Osteoblast (primary cell): ENCODE measurements at regions not wholly inside any gene's neighbourhood (a gene's known extent, or its start where the extent isn't known, plus 50 kb on each side); places are given as distances from the start of the nearest gene placed in this dataset.

Experiments used
- DNase-seq: peaks from one replicate; pipeline ENCODE4 v3.0.0; 2011; ENCODE audit warnings: low spot score, mixed read lengths; ENCODE audit not compliant: insufficient read length; ENCODE audit errors: missing footprints
- H2AFZ ChIP-seq: 2 replicates; pipeline ENCODE4 v1.6.0; 2011; ENCODE audit warnings: mild to moderate bottlenecking, low read length
- H3K27ac ChIP-seq: 2 replicates; pipeline ENCODE4 v1.5.1; 2011; ENCODE audit warnings: mild to moderate bottlenecking, low read depth, low read length, moderate library complexity
- H3K27me3 ChIP-seq: 2 replicates; pipeline ENCODE4 v1.6.0; 2012; ENCODE audit warnings: mild to moderate bottlenecking, control low read depth, inconsistent platforms, low read length, moderate library complexity; ENCODE audit not compliant: insufficient read depth
- H3K36me3 ChIP-seq: 2 replicates; pipeline ENCODE4 v1.5.1; 2011; ENCODE audit warnings: mild to moderate bottlenecking, low read length, control low read depth, moderate library complexity; ENCODE audit not compliant: insufficient read depth
- H3K4me1 ChIP-seq: 2 replicates; pipeline ENCODE4 v1.5.1; 2011; ENCODE audit warnings: mild to moderate bottlenecking, low read length, control low read depth, moderate library complexity; ENCODE audit not compliant: insufficient read depth
- H3K4me2 ChIP-seq: 2 replicates; pipeline ENCODE4 v1.6.0; 2011; ENCODE audit warnings: mild to moderate bottlenecking, low read length; ENCODE audit not compliant: insufficient read depth
- H3K4me3 ChIP-seq: fragments of 200-600 bp; sonication (generic); 3 replicates; pipeline ENCODE4 v1.5.1; 2012; ENCODE audit warnings: mild to moderate bottlenecking, low read length, inconsistent platforms; ENCODE audit not compliant: insufficient read depth
- H3K79me2 ChIP-seq: 2 replicates; pipeline ENCODE4 v1.6.0; 2012; ENCODE audit warnings: mild to moderate bottlenecking, low read length, control low read depth, inconsistent platforms; ENCODE audit not compliant: insufficient read depth
- H3K9me3 ChIP-seq: 2 replicates; pipeline ENCODE4 v1.5.1; 2011; ENCODE audit warnings: low read depth, low read length, control low read depth
- H4K20me1 ChIP-seq: 2 replicates; pipeline ENCODE4 v1.6.0; 2012; ENCODE audit warnings: mild to moderate bottlenecking, low read length, control low read depth; ENCODE audit not compliant: insufficient read depth
- CTCF ChIP-seq: IDR thresholded peaks from 2 replicates; pipeline ENCODE4 v1.5.1; 2011; ENCODE audit warnings: mild to moderate bottlenecking, low read depth, low read length, moderate library complexity; ENCODE audit errors: extremely low read depth

- peak; percentile 59 for DNase-seq
- Histone ChIP-seq H3K27me3 (no peaks in the 10 kb centered on the region), H4K20me1 (no peaks in the 10 kb centered on the region), H2AFZ (no peak overlapping the region), H3K27ac (no peak overlapping the region), H3K4me1 (no peaks in the 10 kb centered on the region), H3K4me2 (no peak overlapping the region), H3K36me3 (no peaks in the 10 kb centered on the region), H3K79me2 (no peaks in the 10 kb centered on the region), H3K9me3 (no peaks in the 10 kb centered on the region), H3K4me3 (no peak overlapping the region)
- TF ChIP-seq CTCF, result peak; percentile 79
These were observed 394.5 kb upstream of the DPPA4 start for GRCh38 chr3:109731639-109732473.

GRCh38 chr3:109743981-109744380 lies 406.6 kb upstream of the DPPA4 start:
- Histone ChIP-seq H4K20me1 (no peaks in the 10 kb centered on the region), H3K4me2 (no peak overlapping the region), H3K36me3 (no peaks in the 10 kb centered on the region), H3K4me1 (no peaks in the 10 kb centered on the region), H3K4me3 (no peak overlapping the region), H3K79me2 (no peaks in the 10 kb centered on the region), H2AFZ (no peak overlapping the region), H3K27me3 (no peaks in the 10 kb centered on the region), H3K9me3 (no peaks in the 10 kb centered on the region), H3K27ac (no peak overlapping the region)
- TF ChIP-seq CTCF, result no peak
- no peak for DNase-seq

GRCh38 chr3:109772520-109772919 lies 435.2 kb upstream of the DPPA4 start:
- no peaks in the 10 kb centered on the region for H3K27me3 ChIP-seq
- no peaks in the 10 kb centered on the region for H4K20me1 ChIP-seq
- TF ChIP-seq CTCF, result no peak
- no peak overlapping the region for H3K4me2 ChIP-seq
- DNase-seq, result no peak
- H3K4me1 ChIP-seq, result no peaks in the 10 kb centered on the region
- H3K79me2 ChIP-seq, result no peaks in the 10 kb centered on the region
- H2AFZ ChIP-seq, result no peak overlapping the region
- H3K36me3 ChIP-seq, result no peaks in the 10 kb centered on the region
- H3K9me3 ChIP-seq, result no peaks in the 10 kb centered on the region
- H3K4me3 ChIP-seq, result no peak overlapping the region
- no peak overlapping the region for H3K27ac ChIP-seq

GRCh38 chr3:109774108-109774507 lies 436.8 kb upstream of the DPPA4 start:
- no peak for TF ChIP-seq CTCF
- no peak for DNase-seq

More at GRCh38 chr3:109774108-109774507, 436.8 kb upstream of the DPPA4 start:
- H3K4me3 ChIP-seq, result no peak overlapping the region
- H3K9me3 ChIP-seq, result no peaks in the 10 kb centered on the region
- H3K36me3 ChIP-seq, result no peaks in the 10 kb centered on the region
- no peaks in the 10 kb centered on the region for H3K27me3 ChIP-seq
- no peak overlapping the region for H3K27ac ChIP-seq
- H3K79me2 ChIP-seq, result no peaks in the 10 kb centered on the region
- no peak overlapping the region for H2AFZ ChIP-seq
- no peak overlapping the region for H3K4me2 ChIP-seq
- no peaks in the 10 kb centered on the region for H3K4me1 ChIP-seq
- H4K20me1 ChIP-seq, result no peaks in the 10 kb centered on the region
